C1 segment of cervical spinal cord (tissue), 14 donors: ENCODE measurements at regions not wholly inside any gene's neighbourhood (a gene's known extent, or its start where the extent isn't known, plus 50 kb on each side); places are given as distances from the start of the nearest gene placed in this dataset.
"Not testable (repeated sequence)": the region's sequence is repeated elsewhere in the genome, so short reads cannot be mapped to it uniquely, and the experiment has no call there.

Experiments used
- DNase-seq, 14 donors: peaks; one replicate each; lab custom pipeline; 2025; lab: John Stamatoyannopoulos, UW

DNA sequence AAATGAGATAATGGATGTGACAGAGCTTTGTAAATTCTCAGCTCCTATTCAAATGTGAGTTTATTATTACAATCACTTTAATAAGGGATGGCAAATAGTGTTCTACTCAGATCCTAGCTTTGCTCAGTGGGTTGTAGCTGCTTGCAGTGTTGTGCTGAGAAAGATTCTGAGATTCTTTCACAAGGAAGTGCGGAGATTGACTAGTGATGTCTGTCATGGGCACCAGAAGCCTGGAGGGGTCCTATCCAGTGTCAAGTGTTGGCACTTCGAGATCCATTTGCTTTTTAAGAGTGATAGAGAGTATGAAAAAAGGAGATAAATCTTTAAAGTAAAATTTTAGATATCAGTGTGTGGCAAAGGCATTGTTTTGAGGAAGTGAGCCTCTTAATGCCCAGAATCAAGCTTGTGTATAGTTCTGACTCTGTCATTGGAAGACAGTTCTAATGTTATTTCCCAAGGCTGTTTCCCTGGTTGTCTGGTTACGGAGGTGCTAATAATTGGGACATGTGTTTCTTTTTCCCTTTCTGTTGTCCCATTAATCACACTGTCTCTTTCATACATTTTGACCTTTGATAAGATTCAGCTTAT is 181.7 kb upstream of the SPRED2 start:
- no peak for DNase-seq

DNA sequence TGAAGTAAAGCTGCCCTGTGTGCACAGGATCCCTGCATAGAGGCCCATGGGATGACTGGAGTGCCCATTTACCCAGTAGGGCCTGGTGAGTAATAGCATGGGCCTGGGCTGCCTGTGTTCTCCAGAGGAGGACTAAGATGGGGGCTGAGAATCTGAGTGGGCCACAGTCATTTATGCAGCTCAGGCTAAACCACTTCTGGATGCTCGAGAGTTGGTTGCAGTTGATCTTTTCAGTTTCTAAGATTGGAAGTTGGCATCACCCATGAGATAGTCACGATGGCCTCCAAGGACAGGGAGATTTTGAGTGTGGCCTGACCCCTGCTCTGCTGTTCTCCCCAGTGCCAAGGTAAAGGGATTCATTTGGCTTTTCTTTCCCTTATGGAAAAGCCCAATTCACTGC is 179.1 kb upstream of the SPRED2 start:
- no peak for DNase-seq

DNA sequence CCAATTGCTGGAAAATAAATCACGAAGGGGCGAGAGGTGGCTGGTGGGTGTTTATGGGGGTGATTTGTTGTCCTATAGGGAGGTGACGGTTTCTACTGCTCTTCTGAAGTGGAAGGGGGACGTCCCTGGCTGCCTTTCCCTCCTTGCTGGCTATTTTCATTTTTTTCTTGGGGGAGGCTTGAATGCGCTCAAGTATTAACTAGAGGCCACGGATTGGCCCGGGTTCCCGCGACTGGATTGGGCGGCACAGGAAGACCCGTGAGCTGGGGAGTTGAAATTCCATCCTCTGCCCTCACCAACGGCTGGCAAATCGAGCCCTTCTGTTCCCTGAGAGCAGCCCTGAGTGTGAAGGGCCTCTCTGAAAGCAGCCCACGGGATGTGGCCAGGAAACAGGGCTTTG is 176.5 kb upstream of the SPRED2 start:
- no peak for DNase-seq

DNA sequence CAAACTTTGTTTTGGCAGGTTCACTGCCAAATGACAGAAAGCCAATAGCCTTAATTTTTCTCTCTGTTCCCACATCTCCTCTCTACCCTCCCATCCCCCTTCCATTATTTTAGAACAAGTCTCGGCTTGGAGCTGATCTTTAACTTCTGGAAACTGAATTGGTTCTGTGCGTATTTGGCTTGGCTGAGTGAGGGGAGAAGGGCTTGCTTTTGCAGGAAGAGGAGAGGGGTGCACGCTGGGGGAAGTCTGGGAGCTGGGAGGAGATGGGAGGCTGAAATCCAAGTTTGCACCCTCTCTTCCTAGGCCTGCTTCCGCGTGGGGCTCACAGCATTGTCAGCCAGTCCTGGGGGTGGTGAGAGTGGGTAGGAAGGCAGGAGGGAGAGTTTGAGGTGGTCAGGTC is 176.1 kb upstream of the SPRED2 start:
- DNase-seq: no peak

DNA sequence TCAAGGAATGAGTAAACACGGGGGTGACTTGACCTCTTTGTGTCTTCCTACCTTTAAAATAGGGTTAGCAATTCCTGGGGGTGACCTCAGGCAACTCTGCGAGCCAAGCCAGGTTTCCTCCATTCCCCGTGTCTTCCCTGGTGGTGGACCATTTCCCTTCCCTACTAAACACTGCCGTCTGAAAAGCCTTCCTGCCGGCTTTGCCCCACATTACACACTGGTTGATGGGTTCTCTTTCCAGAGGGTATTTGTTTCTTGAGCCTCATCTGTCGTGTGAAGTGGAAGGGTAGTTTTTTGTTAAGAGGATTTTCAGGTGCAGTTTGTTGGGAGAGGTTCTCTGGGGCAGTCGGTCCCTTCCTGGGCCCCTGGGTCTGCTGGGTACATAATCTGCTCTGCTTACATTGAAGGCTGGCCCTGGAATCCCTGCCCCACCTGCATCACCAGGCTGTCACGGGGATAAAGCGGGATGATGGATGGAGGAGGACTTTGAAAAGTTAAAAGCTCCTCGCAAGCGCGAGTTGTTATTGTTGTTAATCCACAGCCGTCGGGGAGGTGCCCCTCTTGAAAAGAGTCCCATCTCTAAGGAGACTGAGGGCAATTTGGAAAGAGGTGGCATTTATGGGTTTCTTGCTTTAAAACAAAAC is 175.4 kb upstream of the SPRED2 start:
- no peak for DNase-seq

DNA sequence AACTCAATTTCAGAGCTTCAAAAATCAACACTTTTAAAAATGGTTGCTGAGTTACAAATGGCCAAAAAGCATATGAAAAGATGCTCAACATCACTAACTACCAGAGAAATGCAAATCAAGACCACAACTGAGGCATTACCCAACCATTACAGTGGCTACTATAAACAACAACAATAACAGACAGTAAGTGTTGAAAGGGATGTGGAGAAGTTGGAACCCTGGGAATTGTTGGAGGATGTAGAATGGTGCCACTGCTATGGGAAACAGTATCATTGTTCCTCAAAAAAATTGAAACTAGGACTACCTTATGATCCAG is 173.3 kb upstream of the SPRED2 start:
- no peak for DNase-seq

DNA sequence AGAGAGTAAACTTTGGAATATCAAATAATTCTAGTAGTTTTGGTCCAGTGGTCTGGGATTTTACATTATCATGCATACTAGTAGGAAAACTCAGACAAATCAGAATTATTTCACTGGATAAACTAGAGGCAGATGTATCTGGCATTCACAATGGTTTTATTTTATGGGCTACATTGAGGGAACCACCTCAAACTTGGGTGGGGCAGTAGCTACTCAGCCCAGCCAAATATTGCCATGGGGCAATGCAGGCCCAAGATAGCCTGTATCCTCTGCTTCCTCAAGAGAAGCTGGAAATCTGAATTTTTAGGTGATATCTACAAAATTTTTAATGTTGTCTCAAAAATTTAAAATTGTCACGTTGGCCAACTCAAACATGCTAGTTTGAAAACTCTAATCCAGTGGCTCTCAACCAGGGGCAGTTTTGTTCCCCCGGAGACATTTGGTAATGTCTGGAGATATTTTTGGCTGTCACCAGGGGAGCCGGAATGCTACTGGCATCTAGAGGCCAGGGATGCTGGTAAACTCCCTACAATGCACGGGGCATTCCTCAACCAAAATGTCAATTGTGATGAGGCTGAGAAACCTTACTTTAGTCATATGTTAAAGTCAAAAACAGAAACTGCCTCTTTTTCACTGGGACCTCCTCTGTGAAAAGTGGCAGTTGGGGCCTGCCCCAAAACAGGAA is 172.8 kb upstream of the SPRED2 start:
- DNase-seq: no peak

DNA sequence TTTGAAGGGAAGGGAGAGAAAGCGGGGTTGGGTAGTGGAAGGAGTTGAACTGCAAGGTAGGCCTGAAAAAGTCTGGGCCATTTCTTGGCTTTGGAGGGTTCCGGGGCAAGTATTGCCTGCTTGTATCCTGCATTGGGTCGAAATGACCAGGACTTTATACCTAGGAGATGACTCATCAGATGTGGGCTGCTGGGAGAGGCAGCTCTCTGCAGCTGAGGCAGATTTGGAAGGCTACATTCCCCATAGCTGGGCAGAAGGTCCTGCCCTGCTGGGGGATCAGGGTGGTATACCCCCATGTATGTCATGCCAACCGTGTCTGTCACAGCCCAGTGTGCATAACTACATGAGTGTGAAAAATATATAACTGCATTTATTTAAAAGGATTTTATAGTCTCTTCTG is 171.8 kb upstream of the SPRED2 start:
- no peak for DNase-seq

DNA sequence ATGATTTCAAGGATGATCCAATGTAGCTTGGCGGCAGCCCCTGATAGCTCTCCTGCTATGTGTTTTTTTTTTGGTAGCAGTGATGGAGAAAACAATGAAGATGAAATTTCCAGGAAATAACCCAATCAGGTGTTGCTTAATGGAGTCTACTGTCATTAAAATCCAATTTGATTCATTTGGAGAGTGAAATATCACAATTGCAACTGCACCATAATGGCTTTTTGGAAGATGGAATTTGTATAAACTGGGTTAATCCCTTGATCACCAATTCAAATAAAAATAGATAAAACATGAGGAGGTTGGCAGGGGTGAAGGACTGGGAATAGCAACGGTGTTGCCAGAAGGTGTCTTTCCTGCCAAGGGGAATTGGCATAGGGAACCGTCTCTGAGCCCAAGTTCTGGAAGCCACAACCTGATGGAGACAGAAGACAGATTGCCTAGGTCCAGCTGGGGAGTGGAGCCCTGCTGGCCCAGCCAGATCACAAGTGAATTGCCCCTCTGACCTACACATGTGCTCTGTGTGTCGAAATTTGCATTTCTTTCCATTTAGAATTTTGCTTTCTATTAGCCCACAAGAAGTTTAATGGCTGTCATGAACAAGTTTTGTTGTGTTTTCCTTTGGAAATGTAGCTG is 170.3 kb upstream of the SPRED2 start:
- DNase-seq: peak in 1 of 14 donors; percentile 84

DNA sequence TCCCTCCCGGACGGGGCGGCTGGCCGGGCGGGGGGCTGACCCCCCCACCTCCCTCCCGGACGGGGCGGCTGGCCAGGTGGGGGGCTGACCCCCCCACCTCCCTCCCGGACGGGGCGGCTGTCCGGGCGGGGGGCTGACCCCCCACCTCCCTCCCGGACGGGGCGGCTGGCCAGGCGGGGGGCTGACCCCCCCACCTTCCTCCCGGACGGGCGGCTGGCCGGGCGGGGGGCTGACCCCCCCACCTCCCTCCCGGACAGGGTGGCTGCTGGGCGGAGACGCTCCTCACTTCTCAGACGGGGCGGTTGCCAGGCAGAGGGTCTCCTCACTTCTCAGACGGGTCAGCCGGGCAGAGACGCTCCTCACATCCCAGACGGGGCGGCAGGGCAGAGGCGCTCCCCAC is 168.5 kb upstream of the SPRED2 start:
- DNase-seq: not testable (repeated sequence)

DNA sequence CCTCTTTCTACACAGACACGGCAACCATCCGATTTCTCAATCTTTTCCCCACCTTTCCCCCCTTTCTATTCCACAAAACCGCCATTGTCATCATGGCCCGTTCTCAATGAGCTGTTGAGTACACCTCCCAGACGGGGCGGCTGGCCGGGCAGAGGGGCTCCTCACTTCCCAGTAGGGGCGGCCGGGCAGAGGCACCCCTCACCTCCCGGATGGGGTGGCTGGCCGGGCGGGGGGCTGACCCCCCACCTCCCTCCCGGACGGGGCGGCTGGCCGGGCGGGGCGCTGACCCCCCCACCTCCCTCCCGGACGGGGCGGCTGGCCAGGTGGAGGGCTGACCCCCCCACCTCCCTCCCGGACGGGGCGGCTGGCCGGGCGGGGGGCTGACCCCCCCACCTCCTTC is 168.0 kb upstream of the SPRED2 start:
- not testable (repeated sequence) for DNase-seq

DNA sequence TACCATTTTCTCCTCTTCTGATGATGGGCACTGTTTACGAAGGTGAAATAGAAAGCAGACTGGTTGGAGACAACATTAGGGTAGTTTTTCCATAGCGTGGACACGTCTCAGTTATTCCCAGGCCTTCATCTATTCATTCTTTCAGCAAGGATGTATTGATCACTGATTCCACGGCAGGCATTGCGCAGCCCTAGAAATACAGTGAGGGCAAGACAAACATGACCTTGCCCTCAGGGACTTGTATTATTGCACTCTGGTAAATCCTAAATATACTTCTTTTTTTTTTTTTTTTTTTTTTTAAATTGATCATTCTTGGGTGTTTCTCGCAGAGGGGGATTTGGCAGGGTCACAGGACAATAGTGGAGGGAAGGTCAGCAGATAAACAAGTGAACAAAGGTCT is 167.3 kb upstream of the SPRED2 start:
- DNase-seq: no peak

DNA sequence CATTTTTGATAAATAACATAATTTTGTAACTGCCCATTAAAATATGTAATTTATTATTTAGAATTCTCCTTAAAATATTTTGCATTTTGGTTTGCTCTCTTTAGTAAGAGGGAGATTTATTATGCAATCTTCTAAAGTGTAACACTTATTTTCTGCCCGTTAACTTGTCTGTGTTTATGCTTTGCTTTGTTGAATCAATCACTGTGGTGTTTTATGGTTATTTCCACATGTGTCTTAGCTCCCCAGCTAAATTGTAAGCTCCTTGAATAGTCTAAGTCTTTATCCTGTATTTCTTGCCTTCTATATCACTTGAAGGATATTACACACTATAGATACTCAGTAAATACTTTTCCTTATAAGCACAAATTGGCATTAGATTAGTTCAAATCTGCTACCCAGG is 166.6 kb upstream of the SPRED2 start:
- DNase-seq: no peak

DNA sequence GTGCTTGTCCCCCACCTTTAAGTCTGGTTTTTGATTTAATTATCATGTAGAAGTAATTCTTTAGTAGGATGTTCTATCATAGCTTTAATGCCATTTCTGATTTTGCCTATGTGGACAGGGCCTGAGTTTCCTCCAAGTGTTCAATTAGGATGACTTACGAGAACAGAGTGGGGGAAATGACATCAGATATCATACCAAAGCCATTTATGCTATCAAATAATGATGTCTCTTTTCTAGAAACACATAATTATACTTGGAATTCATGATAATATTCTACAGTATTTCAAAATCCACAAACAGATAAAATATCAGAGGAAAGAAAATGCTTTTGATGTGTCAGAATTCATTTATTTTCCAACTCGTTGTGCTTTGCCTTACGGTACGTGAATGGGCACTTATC is 165.9 kb upstream of the SPRED2 start:
- DNase-seq: no peak

DNA sequence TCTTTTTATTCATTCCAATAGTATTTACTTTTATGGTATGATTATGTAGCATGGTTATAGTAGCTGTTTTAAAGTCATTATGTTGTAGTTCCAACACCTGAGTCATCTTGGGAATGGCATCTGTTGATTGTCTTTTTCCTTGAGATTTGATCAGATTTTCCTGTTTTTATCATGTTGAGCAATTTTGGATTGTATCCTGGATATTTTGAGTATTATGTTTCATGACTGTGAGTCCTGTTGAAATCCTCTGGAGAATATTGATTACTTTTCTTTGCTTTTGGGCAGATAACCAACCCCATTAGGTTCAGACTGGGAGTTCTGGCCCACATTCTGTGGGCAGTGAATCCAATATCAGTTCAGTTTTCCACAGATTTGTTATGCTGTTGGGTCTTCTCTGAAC is 163.2 kb upstream of the SPRED2 start:
- DNase-seq: no peak

DNA sequence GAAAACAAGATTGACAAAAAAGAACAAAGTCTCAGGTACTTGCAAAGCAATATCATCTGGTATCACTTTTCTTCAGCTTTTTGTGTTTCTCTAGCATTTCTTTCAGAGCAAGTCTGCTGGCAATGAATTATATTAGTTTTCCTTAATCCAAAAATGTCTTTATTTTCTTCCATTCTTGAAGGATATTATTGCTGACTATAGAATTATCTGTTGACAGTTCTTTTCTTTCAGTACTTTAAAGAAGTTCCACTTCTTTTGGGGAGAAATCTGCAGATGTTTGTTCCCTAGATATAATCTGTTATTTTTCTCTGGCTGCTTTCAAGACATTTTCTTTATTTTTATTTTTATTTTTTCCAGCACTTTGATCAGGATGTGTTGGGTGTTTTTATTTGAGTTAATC is 161.8 kb upstream of the SPRED2 start:
- DNase-seq: no peak

DNA sequence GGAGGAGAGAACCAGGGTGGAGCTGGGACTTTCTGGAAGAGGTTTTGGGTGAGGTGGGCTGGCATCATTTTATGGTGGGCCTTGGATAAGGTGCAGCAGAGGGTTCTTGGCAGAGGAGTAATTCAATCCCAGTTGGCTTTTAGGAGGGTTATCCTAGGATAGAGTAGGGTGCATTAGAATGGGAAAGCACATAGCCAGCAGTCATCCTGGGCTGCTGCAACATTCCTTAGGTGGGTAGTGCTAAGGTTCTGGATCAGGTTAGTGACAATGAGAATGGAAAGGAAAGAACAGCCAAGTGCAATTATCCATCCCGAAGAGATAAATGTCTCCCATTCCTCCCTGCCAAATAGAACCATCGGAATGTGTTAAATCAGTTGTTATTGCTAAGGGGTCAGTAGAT is 157.3 kb upstream of the SPRED2 start:
- DNase-seq: no peak

DNA sequence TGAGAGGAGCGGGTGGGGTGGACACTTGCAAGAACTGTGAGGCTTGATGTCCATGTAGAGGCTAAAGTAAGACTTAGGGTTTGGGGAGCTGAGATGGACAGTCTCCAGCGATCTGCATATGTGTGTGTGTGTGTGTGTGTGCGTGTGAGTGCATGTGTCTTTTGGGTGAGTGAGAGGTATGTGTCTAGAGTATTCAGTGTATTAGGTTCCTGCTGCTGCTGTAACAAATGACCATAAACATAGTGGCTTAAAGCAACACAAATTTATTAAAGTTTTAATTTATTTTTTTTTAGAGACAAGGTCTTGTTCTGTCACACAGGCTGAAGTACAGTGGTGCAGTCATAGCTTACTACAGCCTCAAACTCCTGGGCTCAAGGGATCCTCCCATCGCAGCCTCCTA is 155.4 kb upstream of the SPRED2 start:
- DNase-seq: no peak

DNA sequence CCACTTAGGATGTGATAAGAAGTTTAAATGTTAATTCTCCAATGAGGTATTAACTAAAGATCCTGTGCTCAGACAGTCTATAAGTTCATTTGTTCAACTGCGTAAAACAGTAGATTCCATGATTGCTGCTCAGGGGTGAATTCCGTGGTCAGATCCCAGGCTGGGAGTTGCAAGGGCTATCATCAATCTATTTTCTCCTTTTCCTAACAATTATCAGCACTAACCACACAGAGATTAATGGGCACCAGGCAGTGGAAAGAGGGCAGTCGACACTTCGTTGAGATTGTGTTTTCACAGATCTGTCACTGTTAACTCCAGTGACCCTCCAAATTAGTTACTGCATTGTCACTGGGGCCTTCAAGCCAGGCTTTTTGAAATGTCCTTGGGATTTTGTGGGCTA is 154.1 kb upstream of the SPRED2 start:
- DNase-seq: no peak

DNA sequence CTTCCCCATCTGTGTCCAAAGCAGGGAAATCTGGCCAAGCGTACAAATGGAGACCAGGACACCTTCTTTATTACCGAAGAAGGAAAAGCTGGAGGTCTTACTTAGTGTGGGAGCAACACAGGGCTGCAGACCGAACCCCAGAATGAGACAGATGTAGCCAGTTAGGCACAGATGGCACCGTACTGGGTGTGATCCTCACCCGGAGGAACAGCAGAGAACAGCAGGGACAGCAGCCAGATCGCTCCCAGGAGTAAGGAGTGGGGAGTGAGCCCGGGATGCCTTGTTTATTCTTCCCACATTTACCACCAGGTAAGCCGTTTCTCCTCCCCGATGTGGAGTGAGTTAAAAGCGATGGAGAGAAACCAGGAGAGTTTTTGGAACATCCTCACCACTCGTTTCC is 150.7 kb upstream of the SPRED2 start:
- no peak for DNase-seq

DNA sequence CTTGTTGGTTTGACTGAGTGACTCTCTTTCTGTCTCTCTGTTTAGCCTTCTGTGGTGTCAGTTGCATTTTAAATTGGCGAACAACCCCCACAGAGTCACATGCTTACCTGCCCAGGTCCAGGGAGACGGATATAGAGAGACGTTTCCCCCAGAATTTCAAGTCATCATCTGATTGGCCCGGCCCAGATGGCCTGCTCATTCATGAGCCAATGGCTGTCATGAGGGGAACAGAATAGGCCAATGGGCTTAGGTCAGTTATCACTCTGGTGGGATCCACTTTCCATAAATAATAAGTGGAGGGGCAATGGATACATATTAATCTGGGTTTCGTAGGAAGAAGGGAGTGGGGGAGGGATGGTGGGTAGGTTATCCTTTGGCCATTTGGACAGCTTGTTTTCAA is 150.0 kb upstream of the SPRED2 start:
- no peak for DNase-seq

DNA sequence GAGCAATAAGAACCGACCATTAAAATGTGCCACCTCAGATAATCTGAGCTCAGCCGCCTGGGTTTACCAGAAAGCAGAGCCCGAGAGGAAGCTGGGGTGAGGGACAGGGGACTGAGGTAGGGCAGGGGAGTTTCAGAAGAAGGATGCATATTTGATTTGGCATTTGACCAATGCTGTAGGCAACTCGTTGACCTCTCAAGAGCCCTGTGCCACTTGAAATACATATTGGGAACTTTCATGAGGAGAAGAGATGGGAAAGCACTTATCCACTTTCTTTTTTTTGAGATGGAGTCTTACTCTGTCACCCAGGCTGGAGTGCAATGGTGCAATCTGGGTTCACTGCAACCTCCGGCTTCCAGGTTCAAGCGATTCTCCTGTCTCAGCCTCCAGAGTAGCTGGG is 148.4 kb upstream of the SPRED2 start:
- no peak for DNase-seq
